GM18502 (cell line): ENCODE measurements at regions not wholly inside any gene's neighbourhood (a gene's known extent, or its start where the extent isn't known, plus 50 kb on each side); places are given as distances from the start of the nearest gene placed in this dataset.

Experiments
- ATAC-seq: cut with Tn5 transposase; IDR thresholded peaks from one replicate; pipeline ENCODE4 v1.9.1; 2021; ENCODE audit warnings: mild to moderate bottlenecking; ENCODE audit not compliant: unreplicated experiment, poor library complexity

DNA sequence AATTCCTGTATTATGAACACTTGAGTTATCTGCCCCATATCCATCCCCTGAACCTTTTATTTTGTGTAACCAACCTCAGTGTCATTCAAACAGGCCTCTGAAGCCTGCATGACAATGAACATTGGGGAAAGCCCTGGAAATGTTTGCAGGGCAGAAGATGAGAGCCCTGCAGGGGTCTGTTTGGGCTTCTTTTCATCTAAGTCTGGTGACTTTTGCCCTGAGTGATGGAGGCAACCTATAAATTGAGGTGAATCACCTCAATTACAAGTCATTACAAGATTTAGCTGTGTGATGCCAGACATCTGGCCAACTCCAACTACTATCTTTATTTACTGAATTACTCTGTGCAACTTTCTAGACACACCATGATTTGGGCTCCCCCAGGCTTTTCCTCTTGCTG, 189.2 kb downstream of the MAF start:
- no peak for ATAC-seq

DNA sequence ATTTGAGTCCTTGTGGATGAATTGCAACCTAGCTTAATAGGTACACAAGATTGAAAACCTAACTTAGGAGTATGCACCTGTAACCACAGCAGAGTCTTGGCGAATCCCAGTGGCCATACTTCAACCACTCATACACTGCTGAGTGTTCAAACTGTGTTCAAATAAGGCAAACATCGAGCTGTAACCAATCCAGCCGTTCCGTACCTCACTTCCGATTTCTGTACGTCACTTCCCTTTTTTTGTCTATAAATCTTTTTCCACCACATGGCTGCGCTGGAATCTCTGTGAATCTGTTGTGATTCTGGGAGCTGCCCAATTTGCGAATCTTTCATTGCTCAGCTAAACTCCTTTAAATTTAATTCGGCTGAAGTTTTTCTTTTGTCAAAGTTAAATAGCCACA, 190.6 kb downstream of the MAF start:
- ATAC-seq = no peak

DNA sequence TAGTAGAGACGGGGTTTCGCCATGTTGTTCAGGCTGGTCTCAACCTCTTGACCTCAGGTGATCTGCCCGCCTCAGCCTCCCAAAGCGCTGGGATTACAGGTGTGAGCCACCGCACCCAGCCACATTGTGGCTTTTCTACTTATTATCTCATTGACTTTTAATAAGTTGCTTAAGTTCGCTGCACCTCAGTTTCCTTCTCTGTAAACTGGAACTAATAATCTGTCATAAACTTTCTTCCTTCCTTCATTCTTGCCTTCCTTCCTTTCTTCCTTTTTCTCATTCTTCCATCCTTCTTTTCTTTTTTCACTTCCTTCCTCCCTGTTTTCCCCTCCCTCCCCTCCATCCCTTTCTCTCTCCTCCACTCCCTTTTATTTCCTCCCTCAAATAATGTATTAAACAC, 192.2 kb downstream of the MAF start:
- ATAC-seq = no peak

DNA sequence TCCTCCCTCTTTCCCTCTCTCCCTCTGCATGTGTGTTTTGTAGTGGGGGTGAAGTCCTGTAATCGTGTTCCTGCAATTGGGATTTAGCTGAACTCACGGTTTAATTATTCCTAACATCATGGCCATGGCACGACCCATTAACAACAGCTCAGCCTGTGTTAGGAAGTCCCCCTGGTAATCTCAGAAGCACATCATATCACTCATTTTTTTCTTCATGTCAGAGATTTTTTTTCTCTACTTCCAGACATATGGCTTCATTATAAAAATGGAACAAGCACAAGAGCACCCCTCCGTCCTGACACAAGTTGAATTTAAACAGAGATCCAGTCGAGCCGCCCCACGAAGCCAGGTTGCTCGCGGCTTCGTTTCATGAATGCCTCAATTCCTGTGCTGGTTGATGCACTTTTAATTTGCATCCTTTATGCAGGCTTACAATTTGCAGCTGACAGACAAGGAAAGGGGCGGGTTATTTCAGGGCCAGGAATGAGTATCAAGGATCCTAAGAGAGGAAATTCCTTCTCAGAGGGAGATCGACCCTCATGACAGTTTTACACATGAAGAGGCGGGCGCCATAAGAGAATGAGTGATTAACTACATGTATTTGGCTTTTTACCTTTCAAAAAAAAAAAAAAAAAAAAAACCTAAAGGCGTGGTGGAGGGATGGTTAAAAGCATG, 192.9 kb downstream of the MAF start:
- ATAC-seq = no peak

DNA sequence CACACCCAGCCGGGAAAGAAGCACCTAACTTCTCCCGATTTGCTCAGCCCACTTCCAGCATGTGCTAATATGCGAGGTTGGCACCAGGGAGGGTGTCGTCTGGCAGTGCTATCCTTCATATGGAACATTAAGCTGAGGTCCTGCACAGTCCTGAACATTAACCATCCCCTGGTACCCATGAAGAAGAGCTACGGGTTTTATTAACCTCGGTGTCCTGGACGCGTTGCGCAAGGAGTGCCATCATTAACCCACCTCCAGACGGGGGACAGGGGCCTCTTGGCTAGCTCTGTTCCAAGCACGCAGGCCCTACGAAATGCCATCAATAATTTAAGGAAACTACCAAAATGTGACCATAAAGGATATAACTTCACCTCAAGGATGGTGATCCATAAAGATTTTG, 193.5 kb downstream of the MAF start:
- no peak for ATAC-seq

DNA sequence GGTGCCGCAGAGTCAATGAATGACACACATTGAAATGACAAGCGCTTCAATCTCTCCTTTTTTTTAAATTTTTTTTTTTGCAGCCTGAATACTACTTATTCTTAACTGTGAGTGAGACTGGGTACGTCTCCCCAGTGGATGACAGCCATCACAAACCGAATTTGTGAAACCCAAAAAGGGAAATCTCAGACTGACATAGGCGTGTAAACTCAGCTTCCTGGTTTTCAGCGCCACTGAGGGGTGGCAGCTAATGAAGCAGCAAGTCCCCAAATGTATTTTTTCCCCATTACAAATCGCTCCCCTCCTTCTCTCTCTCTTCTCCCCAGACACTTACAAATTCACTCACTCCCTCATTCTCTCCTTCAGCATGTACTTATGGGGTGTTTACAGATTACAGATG, 196.0 kb downstream of the MAF start:
- ATAC-seq = no peak

DNA sequence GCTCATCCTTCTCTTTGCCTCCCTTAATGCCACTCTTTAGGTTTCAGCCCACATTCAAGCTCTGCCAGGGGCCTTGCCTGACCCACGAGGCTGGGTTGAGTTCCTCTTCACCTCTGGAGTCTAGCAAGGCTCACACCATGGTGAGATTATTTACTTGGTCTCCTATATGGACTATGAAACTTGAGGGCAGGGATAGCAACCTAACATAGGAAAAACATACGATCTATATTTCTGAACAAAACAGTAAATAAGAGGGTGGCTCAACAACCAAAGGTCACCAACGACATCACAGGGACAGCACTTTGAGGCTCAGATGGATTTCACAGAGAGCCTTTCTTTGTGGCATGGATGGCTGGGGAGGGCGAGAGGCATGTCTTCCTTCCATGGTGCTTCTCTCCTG, 197.0 kb downstream of the MAF start:
- no peak for ATAC-seq

DNA sequence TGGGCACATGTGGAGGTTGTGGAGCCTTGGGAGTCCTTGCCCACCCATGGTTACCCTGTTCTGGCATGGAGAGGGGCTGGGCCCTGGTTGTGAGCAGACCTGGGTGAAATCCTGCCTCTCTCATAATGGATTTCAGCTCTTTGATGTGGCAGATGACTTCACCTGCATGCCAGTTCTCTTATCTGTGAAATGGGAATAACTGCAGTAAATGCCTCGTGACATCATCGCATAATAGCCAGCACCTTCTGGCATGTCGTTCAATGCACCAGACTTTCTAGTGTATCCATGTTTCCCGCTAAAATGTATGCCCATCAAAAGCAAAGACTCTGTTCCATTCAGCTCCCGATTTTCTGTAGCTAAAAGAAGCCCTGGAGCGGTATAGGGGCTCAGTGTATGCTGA, 197.6 kb downstream of the MAF start:
- ATAC-seq = no peak

DNA sequence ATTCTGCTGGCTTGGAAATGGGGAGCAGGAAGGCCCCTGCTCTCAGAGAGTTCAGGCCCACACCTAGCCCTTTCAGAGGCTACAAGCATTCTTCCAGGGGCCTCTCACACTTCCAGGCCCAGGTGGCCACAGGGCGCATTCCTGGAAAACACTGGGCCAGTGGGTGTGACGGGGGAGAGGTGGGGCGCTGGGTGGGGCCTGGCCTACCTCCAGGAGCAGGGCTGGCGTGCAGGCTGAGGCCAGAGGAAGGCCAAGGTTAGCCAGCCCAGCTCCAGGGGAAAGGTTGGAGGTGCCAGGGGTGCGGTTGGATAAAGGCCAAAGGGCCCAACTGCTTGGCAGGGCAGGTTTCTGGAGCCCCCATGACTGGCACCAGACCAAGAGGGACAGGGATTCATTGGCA, 198.2 kb downstream of the MAF start:
- no peak for ATAC-seq

DNA sequence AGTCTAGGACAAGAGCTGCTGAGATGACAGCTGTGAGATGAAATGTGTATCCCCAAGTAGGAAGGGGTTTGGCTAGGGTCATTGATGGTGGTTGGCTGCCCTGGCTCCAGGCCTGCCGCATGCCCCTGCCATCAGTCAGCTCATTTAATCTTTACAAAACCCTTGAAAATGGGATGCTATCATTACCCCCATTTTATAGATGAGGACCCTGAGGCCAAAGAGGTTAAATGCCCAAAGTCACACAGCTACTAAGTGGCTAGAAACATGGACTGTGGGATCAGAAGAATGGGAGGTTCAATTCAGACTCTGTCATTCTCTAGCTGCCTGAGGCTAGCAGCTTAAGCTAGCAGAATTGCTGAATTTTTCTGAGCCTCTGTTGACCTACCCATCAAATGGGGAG, 198.8 kb downstream of the MAF start:
- no peak for ATAC-seq

DNA sequence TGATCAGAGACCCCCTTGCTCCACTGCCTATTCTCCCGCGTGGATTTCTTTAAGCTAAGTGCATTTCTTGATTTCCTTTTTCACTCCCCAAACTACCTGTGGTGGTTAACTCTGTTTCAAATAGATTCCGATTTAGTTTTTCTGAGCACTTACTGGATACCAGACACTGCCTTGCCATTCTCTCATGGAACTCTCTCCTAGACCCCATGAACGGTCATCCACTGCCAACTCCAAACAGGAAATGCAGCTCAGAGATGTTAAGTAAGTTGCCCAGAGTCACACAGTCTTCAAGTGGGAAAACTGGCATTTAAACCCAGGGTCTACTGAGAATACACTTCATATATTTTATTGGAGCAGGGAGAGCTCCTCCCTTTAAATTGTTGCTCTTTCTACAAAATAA, 199.4 kb downstream of the MAF start:
- no peak for ATAC-seq

DNA sequence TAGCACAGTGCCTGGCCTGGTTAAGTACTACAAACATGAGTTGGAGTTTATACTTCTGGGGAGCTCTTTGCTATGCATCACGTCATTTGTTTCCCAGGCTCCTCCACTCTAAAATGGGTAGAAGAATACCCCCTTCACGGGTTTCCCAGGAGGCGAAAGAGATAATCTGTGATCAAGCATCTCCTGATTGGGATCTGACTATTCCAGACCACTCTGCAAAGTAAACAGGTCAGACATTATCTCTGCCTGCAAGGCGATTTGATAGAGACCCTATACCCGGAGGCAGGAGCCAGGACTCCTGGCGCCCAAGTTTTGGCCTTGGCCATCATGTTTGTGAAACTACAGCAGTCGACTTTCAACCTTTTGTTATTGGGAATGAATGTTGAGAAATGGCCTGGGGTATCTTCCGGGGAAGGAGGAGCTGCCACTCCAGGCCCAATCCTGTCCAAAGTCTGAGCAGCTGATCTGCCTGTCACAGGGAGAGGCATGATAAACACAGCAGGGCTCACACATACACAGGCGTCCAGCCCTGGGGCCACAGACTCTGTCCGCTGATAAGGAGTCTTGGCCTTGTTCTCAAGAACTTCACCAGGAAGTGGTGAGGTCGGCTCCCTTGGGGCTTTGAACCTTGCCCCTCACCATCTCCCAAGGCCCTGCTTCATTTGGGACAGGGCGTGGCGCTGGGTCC, 199.9 kb downstream of the MAF start:
- no peak for ATAC-seq

DNA sequence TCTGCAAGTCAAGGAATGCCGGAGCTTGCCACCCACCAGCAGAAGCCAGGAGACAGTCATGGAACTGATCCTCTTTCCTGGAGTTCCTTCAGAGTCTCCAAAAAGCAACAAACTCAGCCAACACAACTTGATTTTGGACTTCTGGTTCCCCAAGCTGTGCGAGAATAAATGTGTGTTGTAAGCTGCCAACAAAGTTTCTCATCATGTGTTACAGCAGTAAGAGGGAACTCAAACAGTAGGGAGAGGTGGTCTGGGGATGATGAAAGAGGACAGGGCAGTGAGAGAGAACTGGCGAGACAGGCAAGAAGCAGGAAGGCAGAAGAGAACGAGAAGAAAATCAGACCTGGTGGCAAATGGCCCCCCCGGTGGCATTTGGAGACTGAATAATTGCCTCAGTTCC, 204.9 kb downstream of the MAF start:
- no peak for ATAC-seq

DNA sequence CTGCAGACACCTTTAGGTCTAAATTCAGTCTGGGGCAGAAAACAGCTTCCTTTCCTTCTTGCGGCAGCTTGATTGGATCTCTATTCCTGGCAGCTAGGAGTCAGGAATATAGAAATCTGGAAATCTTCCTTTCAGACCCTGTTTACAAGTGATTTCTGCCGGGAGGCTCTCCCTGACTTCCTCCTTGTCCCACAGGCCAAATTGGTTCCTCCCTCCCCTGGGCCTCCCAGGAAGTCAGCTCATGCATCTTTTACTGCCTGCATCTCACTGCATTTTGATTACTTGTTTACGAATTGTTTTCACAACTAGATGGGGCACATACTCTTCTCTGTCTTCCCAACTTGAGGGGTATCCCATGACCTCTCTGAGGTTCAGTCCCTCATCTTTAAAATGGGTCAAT, 206.3 kb downstream of the MAF start:
- no peak for ATAC-seq

DNA sequence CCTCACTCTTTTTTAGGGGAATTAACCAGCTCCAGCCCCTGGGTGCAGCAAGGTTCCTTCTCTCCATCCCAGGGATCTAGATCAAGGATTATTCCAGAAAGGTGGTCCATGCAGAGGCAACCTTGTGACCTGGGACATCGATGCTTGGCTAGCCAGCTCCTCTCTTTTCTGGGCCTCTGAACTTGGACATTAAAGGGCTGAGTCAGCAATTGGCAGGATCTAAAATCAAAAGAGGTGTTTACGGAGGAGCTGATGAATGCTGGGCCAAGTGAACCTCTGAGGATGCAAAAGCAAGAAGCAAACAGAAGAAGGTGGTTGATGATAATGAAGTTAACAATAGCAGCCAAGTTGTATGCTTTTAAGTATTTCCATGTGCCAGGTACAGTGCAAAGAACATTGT, 207.0 kb downstream of the MAF start:
- ATAC-seq = no peak

DNA sequence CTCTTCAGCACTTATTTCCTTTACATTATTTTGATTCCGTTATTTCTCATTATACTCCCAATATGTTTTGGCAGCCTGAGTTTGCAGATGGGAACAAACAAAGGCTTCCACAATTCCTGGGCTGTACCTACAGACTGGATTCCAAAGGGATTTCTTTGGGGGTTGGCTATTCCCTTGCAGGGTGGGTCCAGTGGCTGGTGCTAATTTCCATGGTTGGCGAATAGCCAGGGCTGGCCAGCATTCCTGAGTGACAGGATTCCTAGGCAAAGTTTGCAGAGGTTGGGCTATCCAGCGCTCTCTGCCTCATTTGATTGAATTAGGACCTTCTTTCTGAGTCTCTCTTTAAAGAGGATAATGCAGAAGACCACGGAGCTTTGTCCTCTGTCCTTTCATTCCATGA, 207.4 kb downstream of the MAF start:
- no peak for ATAC-seq

DNA sequence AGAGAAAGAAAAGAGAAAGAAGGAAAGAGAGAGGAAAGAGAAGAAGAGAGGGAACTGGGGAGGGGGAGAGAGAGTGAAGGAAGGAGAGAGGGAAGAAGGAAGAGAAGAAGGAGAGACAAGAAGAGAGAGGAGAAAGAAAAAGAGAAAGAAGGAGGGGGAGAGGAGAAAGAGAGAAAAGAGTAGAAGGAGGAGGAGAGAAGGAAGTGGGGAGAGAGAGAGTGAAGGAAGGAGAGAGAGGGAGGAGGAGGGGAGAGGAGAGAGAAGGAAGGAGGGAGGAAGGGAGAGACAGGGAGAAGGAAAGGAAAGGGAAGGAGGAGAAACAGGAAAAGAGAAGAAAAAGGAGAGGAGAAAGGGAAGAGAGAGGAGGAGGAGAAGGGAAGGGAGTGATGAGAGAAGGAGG, 208.5 kb downstream of the MAF start:
- ATAC-seq = no peak

DNA sequence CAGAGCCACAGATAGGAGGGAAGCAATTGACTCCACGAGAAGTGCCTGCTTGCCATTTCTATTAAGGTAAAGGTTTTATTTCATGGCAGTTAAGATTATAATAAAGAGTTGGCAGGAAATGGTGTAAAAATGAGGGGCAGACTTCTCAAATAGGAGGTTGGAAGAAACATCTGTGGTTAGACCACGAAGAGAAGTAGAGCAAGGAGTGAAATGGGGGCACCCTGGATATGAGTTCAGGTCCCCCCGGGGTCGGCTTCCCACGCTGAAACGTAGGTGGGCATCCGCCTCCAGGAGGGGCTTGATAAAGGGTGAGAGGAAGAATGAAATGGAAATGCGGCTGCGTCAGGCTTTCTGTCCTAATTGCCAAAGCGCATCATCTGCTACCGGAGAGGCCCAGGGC, 209.1 kb downstream of the MAF start:
- no peak for ATAC-seq

DNA sequence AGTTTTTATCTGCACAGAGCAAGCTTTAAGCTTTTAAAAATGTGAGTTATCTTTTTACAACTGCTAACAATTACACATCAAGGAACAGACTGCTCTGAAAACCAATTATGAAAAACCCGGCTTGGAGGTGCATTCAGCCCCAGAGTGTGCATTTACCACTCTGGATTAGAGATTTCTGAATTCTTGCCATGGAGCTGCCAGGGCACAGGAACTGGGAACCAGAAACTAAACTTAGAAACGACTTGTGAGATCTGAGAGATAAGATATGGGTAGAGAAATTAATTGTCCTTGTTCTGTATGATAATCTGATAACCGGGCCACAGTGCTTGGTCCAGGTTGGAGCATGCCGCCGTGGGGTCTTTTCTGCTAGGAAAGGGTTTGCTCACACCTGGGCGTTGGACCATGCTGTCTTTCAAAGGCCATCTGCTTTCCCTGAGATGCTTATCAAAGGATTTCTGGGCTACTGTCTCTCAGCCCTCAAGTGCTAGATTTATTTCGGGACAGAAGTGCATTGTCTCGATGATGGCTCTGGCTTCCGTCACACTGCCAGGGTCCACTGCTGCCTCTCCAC, 210.0 kb downstream of the MAF start:
- ATAC-seq = no peak

DNA sequence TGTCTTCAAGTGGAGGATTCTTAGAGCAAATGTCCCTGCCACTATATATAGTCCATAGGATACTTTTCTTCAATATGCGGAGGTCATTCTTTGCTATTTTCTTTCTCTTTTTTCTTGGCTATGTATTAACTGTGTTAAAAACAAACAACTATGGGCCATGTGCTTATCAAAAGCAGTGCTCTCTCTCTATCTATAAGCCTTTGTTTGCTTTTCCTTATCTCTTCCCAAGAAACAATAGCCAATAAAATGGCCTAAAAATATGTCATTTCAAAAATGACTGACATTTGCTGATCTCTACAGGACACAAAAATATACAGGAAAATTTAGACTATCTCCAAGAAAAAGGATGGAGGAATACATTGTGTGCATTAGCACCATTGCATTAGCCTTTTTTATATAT, 212.1 kb downstream of the MAF start:
- no peak for ATAC-seq

DNA sequence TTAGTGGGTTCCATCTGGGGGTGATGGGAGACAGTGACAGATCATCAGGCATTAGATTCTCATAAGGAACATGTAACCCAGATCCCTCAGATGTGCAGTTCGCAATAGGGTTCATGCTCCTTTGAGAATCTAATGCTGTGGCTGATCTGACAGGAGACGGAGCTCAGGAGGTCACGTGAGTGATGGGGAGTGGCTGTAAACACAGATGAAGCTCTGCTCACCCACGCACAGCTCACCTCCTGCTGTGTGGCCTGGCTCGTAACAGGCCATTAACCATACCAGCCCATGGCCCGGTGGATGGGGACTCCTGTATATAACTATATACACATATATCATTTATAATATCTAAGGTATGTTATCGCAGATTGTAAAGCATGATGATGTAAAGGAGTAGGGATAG, 214.2 kb downstream of the MAF start:
- no peak for ATAC-seq

DNA sequence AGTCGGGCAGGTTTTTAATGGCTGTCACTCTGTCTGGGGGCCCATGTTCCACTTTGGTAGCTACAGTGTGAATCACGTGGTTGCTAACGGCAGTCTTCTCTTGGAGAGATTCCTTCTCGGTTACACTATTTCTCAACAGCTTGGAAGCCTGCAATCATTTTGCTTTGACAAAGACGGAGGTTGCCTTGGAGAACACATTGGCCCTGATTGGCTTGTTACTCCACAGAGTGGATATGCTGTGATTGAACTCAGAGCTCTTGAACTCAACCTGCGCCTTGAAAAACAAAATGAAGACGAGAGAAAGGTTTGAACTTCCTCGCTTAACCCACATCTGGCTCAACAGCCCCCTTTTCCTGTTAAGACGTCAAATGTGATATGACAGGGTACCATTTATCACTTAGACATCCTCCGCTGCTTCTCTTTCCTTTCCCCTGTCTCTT, 218.9 kb downstream of the MAF start:
- no peak for ATAC-seq
